Fibroblast of lung (primary cell): ENCODE measurements at regions not wholly inside any gene's neighbourhood (a gene's known extent, or its start where the extent isn't known, plus 50 kb on each side); places are given as distances from the start of the nearest gene placed in this dataset.

Experiments
- DNase-seq, 2 donors: peaks; one replicate each; pipeline versions ENCODE4 v3.0.0 to v3.0.0-alpha.2; 2010; ENCODE audit warnings: low read depth in 2 of 2
- H2AFZ ChIP-seq: 2 replicates; pipeline ENCODE4 v1.5.1; 2012; ENCODE audit warnings: low read length, control low read depth, inconsistent platforms
- H3K27ac ChIP-seq: 2 replicates; pipeline ENCODE4 v1.5.1; 2011; ENCODE audit warnings: low read length, control low read depth; ENCODE audit not compliant: insufficient read depth
- H3K27me3 ChIP-seq: 2 replicates; pipeline ENCODE4 v1.5.1; 2011; ENCODE audit warnings: mild to moderate bottlenecking, low read length; ENCODE audit not compliant: control insufficient read depth, insufficient read depth
- H3K36me3 ChIP-seq: 2 replicates; pipeline ENCODE4 v1.5.1; 2011; ENCODE audit warnings: low read length; ENCODE audit not compliant: control insufficient read depth, insufficient read depth
- H3K4me1 ChIP-seq: 2 replicates; pipeline ENCODE4 v1.5.1; 2011; ENCODE audit warnings: low read length; ENCODE audit not compliant: control insufficient read depth, insufficient read depth; ENCODE audit errors: extremely low read depth
- H3K4me2 ChIP-seq: 2 replicates; pipeline ENCODE4 v1.5.1; 2011; ENCODE audit warnings: low read length, control low read depth; ENCODE audit not compliant: insufficient read depth; ENCODE audit errors: extremely low read depth
- H3K4me3 ChIP-seq, 4 experiments: fragments of 200-600 bp in 1 of 4; sonication (generic) in 1 of 4; replicated peaks in 1 of 4; 2 replicates each; pipeline ENCODE4 v1.5.1; 2011 to 2016; ENCODE audit warnings: low read length in 4 of 4, low read depth in 3 of 4, mild to moderate bottlenecking in 3 of 4, control low read depth in 2 of 4, inconsistent platforms in 1 of 4, mixed read lengths in 1 of 4; ENCODE audit not compliant: insufficient read depth in 1 of 4; ENCODE audit errors: control extremely low read depth in 1 of 4
- H3K79me2 ChIP-seq: 2 replicates; pipeline ENCODE4 v1.5.1; 2012; ENCODE audit warnings: mild to moderate bottlenecking, low read length, inconsistent platforms; ENCODE audit not compliant: control insufficient read depth, insufficient read depth
- H3K9ac ChIP-seq: 2 replicates; pipeline ENCODE4 v1.5.1; 2011; ENCODE audit warnings: mild to moderate bottlenecking, low read length, control low read depth; ENCODE audit not compliant: insufficient read depth
- H3K9me3 ChIP-seq: 2 replicates; pipeline ENCODE4 v1.5.1; 2012; ENCODE audit warnings: low read depth, low read length; ENCODE audit not compliant: control insufficient read depth, insufficient read depth
- H4K20me1 ChIP-seq: 2 replicates; pipeline ENCODE4 v1.5.1; 2011; ENCODE audit warnings: low read length; ENCODE audit not compliant: control insufficient read depth, insufficient read depth; ENCODE audit errors: extremely low read depth
- CTCF ChIP-seq, 2 donors: IDR thresholded peaks in 1 of 2; conservative IDR thresholded peaks in 1 of 2; 1 replicate in 1 of 2; 2 replicates in 1 of 2; pipeline ENCODE4 v1.5.1; 2011 to 2012; ENCODE audit warnings: low read length in 2 of 2, control low read depth in 1 of 2, inconsistent platforms in 1 of 2, low read depth in 1 of 2, mild to moderate bottlenecking in 1 of 2
- EZH2 ChIP-seq: IDR thresholded peaks from 2 replicates; pipeline ENCODE4 v1.5.1; 2012; ENCODE audit warnings: low read length, control low read depth, mild to moderate bottlenecking; ENCODE audit errors: missing control alignments

DNA sequence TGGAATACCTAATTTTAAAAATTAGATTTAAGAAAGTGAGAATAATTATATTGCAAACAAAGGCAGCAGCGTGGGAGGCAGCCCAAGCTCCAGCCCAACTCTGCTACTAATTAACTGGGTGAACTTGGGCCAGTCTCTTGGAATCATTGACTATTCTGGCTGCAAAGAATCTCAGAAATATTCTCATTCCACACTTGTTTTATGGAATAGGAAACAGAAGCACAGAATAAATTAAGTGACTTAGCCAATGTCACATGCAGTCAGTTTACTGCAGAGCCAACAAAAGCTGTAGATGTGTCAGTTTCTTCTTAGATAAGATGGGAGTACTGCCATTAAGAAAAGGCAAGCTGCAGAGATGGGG is 132.6 kb upstream of the FAM9B start:
- H3K9ac ChIP-seq, result no peak overlapping the region
- no peaks in the 10 kb centered on the region for H4K20me1 ChIP-seq
- no peaks in the 10 kb centered on the region for H3K9me3 ChIP-seq
- DNase-seq, result peak in 1 of 2 donors; percentile 31
- no peaks in the 10 kb centered on the region for H3K36me3 ChIP-seq
- no peak overlapping the region for H3K27ac ChIP-seq
- no peak overlapping the region for H2AFZ ChIP-seq
- H3K79me2 ChIP-seq, result no peaks in the 10 kb centered on the region
- no peak overlapping the region for H3K4me3 ChIP-seq
- no peak overlapping the region for H3K4me2 ChIP-seq
- H3K4me1 ChIP-seq, result no peaks in the 10 kb centered on the region
- TF ChIP-seq EZH2, result no peak
- TF ChIP-seq CTCF (conservative IDR thresholded peaks at IDR 0.05 in 1 of 2, IDR thresholded peaks at IDR 0.05 in 1 of 2; ENCODE audit: low read depth in 1 of 2, low read length in 2 of 2), result no peak
- H3K27me3 ChIP-seq, result no peaks in the 10 kb centered on the region

DNA sequence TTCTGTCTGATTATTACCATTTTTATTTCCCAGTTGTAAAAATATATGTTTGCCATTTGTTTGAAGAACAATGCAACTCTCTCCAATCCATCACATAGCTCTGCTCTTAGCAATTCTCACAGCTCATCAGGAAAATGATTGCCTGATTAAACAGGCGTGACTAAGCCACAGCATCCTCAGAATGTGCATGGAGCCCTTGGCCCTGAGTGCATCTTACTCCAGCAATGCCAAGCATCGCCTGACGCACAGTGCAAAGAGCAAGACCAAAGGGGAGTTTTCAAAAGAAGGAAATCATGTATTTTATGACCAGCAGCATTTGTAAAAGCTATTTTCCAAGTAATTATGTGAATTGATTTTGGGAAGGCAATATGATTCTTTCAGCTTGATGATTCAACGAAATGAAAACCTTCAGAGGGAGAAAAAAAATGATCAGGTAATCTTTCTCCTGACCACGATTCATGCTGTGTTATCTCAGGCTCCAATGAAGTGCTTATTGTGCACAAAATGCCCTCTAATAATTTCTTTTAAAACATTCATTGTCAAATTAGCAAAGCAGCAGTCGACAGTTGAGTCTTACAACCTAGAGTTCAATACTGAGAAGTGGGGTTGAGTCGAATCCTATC is 138.0 kb upstream of the FAM9B start:
- Histone ChIP-seq H2AFZ (no peak overlapping the region), H3K79me2 (no peaks in the 10 kb centered on the region), H3K9me3 (no peaks in the 10 kb centered on the region), H4K20me1 (no peaks in the 10 kb centered on the region), H3K4me3 (no peak overlapping the region), H3K4me1 (no peaks in the 10 kb centered on the region), H3K27ac (no peak overlapping the region), H3K4me2 (no peak overlapping the region), H3K27me3 (no peaks in the 10 kb centered on the region), H3K36me3 (no peaks in the 10 kb centered on the region), H3K9ac (no peak overlapping the region)
- DNase-seq, result peak; percentile 61 to 79
- TF ChIP-seq EZH2 (no peak), CTCF (conservative IDR thresholded peaks at IDR 0.05 in 1 of 2, IDR thresholded peaks at IDR 0.05 in 1 of 2; ENCODE audit: low read depth in 1 of 2, low read length in 2 of 2) (no peak)

DNA sequence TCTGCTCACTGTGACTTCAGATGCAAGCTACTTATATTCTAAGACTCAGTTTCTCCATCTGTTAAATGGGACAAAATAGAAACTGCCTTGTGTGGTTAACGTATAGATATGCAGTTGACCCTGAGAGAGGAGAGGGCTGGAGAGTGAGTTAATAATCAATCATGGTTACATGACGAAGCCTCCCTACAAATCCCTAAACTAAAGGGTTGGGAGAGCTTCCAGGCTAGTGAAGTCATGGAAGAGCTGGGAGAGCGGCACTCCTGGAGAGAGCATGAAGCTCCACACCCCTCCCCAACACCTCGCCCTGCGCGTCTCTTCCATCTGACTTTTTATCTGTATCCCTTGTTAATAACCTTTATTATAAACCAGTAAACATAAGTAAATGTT is 138.5 kb upstream of the FAM9B start:
- no peaks in the 10 kb centered on the region for H3K9me3 ChIP-seq
- DNase-seq, result no peak
- H3K27ac ChIP-seq, result no peak overlapping the region
- no peak overlapping the region for H3K4me2 ChIP-seq
- no peak overlapping the region for H3K4me3 ChIP-seq
- H4K20me1 ChIP-seq, result no peaks in the 10 kb centered on the region
- no peaks in the 10 kb centered on the region for H3K27me3 ChIP-seq
- TF ChIP-seq CTCF (conservative IDR thresholded peaks at IDR 0.05 in 1 of 2, IDR thresholded peaks at IDR 0.05 in 1 of 2; ENCODE audit: low read depth in 1 of 2, low read length in 2 of 2) (no peak), EZH2 (no peak)
- H2AFZ ChIP-seq, result no peak overlapping the region
- H3K4me1 ChIP-seq, result no peaks in the 10 kb centered on the region
- H3K36me3 ChIP-seq, result no peaks in the 10 kb centered on the region
- H3K9ac ChIP-seq, result no peak overlapping the region
- H3K79me2 ChIP-seq, result no peaks in the 10 kb centered on the region
